GM21737 (cell line): ENCODE measurements at regions not wholly inside any gene's neighbourhood (a gene's known extent, or its start where the extent isn't known, plus 50 kb on each side); places are given as distances from the start of the nearest gene placed in this dataset.

Experiments
- ATAC-seq: cut with Tn5 transposase; IDR thresholded peaks from one replicate; pipeline ENCODE4 v1.9.1; 2021; ENCODE audit warnings: mild to moderate bottlenecking, moderate library complexity; ENCODE audit not compliant: unreplicated experiment

- ATAC-seq: no peak
Observed at GRCh38 chr11:116421529-116422185, 351.1 kb downstream of the BUD13 start.

GRCh38 chr11:116420770-116421528 is 351.8 kb downstream of the BUD13 start:
- no peak for ATAC-seq

GRCh38 chr11:116420030-116420429 is 352.8 kb downstream of the BUD13 start:
- no peak for ATAC-seq

- ATAC-seq: no peak
Observed at GRCh38 chr11:116418388-116419041, 354.3 kb downstream of the BUD13 start.

- ATAC-seq: no peak
Observed at GRCh38 chr11:116416852-116417251, 355.9 kb downstream of the BUD13 start.

- ATAC-seq: no peak
Observed at GRCh38 chr11:116415095-116415494, 357.7 kb downstream of the BUD13 start.

GRCh38 chr11:116414357-116414880 is 358.4 kb downstream of the BUD13 start:
- ATAC-seq: no peak

GRCh38 chr11:116413301-116414242 is 359.2 kb downstream of the BUD13 start:
- ATAC-seq: no peak

GRCh38 chr11:116412118-116412889 is 360.5 kb downstream of the BUD13 start:
- no peak for ATAC-seq

- no peak for ATAC-seq
Observed at GRCh38 chr11:116409238-116409637, 363.5 kb downstream of the BUD13 start.

- no peak for ATAC-seq
Observed at GRCh38 chr11:116406042-116406441, 366.7 kb downstream of the BUD13 start.

- ATAC-seq: no peak
Observed at GRCh38 chr11:116404462-116404798, 368.4 kb downstream of the BUD13 start.

- no peak for ATAC-seq
Observed at GRCh38 chr11:116403794-116404461, 368.9 kb downstream of the BUD13 start.

GRCh38 chr11:116400081-116400480 is 372.7 kb downstream of the BUD13 start:
- ATAC-seq: no peak

- ATAC-seq: no peak
Observed at GRCh38 chr11:116397602-116398084, 375.1 kb downstream of the BUD13 start.

GRCh38 chr11:116396331-116396730 is 376.5 kb downstream of the BUD13 start:
- no peak for ATAC-seq

- ATAC-seq: no peak
Observed at GRCh38 chr11:116394022-116394421, 378.8 kb downstream of the BUD13 start.

- no peak for ATAC-seq
Observed at GRCh38 chr11:116390963-116391362, 381.8 kb downstream of the BUD13 start.

GRCh38 chr11:116388146-116388545 is 384.6 kb downstream of the BUD13 start:
- no peak for ATAC-seq
